Panc1 (cell line): ENCODE measurements at regions not wholly inside any gene's neighbourhood (a gene's known extent, or its start where the extent isn't known, plus 50 kb on each side); places are given as distances from the start of the nearest gene placed in this dataset.

Experiments
- CTCF ChIP-seq: fragments of 450-650 bp; IDR thresholded peaks from 2 replicates; pipeline ENCODE4 v1.5.1; 2017; ENCODE audit warnings: mild to moderate bottlenecking
- POLR2AphosphoS5 ChIP-seq: IDR thresholded peaks from 2 replicates; pipeline ENCODE4 v1.6.1; 2012; ENCODE audit warnings: mild to moderate bottlenecking, low read depth, low read length, moderate library complexity
- REST ChIP-seq, 2 experiments: IDR thresholded peaks; 2 replicates each; pipeline ENCODE4 v1.6.1; 2011 to 2012; ENCODE audit warnings: low read depth in 2 of 2, control low read depth in 1 of 2, low read length in 1 of 2, mild to moderate bottlenecking in 1 of 2, moderate library complexity in 1 of 2; ENCODE audit not compliant: insufficient read depth in 1 of 2

- no peak for TF ChIP-seq CTCF
- no peak for TF ChIP-seq REST (IDR thresholded peaks at IDR 0.05; ENCODE audit: insufficient read depth in 1 of 2, low read depth in 2 of 2, low read length in 1 of 2)
- no peak for TF ChIP-seq POLR2AphosphoS5
Observed at GRCh38 chr9:523444-523843, 308.8 kb downstream of the DOCK8 start.
